IMR-90 (cell line): ENCODE measurements at regions not wholly inside any gene's neighbourhood (a gene's known extent, or its start where the extent isn't known, plus 50 kb on each side); places are given as distances from the start of the nearest gene placed in this dataset.

Source experiments
- ATAC-seq: fragments of 200-7000 bp; cut with Tn5 transposase; 2 replicates; pipeline ENCODE4 v1.9.1; 2020; ENCODE audit warnings: low read depth, mild to moderate bottlenecking, moderate library complexity
- BruUV-seq: library from RNA; stranded (reverse); fragments of 400-500 nt; replicated peaks from 2 replicates; lab custom pipeline; 2021; lab: Mats Ljungman, UMichigan
- CTCF ChIA-PET: fragments of 300-600 bp; formaldehyde crosslinking; extraction: SDS; loops from one replicate; lab custom pipeline; 2021; ENCODE audit warnings: antibody characterized with exemption; lab: Yijun Ruan, JAX
- POLR2A ChIA-PET: fragments of 300-600 bp; sonication (Branson Sonifier 250); formaldehyde crosslinking; loops from one replicate; lab custom pipeline; 2022; ENCODE audit warnings: antibody characterized with exemption; ENCODE audit not compliant: unreplicated experiment; lab: Charles Lee
- DNase-seq: peaks from one replicate; pipeline ENCODE4 v3.0.0; 2013
- H2AFZ ChIP-seq: replicated peaks from 2 replicates; pipeline ENCODE3; 2013; ENCODE audit warnings: low read length, mild to moderate bottlenecking; ENCODE audit not compliant: poor library complexity
- H2AK5ac ChIP-seq: 2 replicates; pipeline ENCODE4 v1.6.1; 2013; ENCODE audit warnings: low read depth, low read length, inconsistent platforms
- H2AK9ac ChIP-seq: replicated peaks from 2 replicates; pipeline ENCODE3; 2013; ENCODE audit warnings: mild to moderate bottlenecking, low read depth, low read length, moderate library complexity; ENCODE audit not compliant: poor library complexity
- H2BK120ac ChIP-seq: 2 replicates; pipeline ENCODE4 v1.6.1; 2013; ENCODE audit warnings: low read depth, low read length, inconsistent platforms
- H2BK15ac ChIP-seq: 3 replicates; pipeline ENCODE4 v1.6.1; 2013; ENCODE audit warnings: low read depth, low read length, inconsistent platforms
- H2BK20ac ChIP-seq: 2 replicates; pipeline ENCODE4 v1.6.1; 2013; ENCODE audit warnings: low read depth, mild to moderate bottlenecking, inconsistent platforms, low read length, moderate library complexity
- H2BK5ac ChIP-seq: 2 replicates; pipeline ENCODE4 v1.6.1; 2013; ENCODE audit warnings: mild to moderate bottlenecking, low read depth, low read length, inconsistent platforms; ENCODE audit not compliant: poor library complexity, severe bottlenecking
- H3K14ac ChIP-seq: replicated peaks from 2 replicates; pipeline ENCODE4 v1.6.1; 2013; ENCODE audit warnings: low read depth, low read length, inconsistent platforms
- H3K18ac ChIP-seq: 2 replicates; pipeline ENCODE4 v1.6.1; 2013; ENCODE audit warnings: low read depth, low read length, control low read depth
- H3K23ac ChIP-seq: 2 replicates; pipeline ENCODE4 v1.6.1; 2013; ENCODE audit warnings: low read depth, low read length, inconsistent platforms
- H3K27ac ChIP-seq: 2 replicates; pipeline ENCODE4 v1.5.1; 2013; ENCODE audit warnings: mild to moderate bottlenecking, control low read depth, low read length; ENCODE audit not compliant: insufficient read depth
- H3K27me3 ChIP-seq: 2 replicates; pipeline ENCODE4 v1.6.1; 2013; ENCODE audit warnings: low read length; ENCODE audit not compliant: control insufficient read depth, insufficient read depth
- H3K36me3 ChIP-seq: 2 replicates; pipeline ENCODE4 v1.6.1; 2013; ENCODE audit warnings: low read length, mixed read lengths; ENCODE audit not compliant: control insufficient read depth, insufficient read depth
- H3K4ac ChIP-seq: 2 replicates; pipeline ENCODE4 v1.6.1; 2013; ENCODE audit warnings: low read depth, low read length, inconsistent platforms
- H3K4me1 ChIP-seq: 2 replicates; pipeline ENCODE4 v1.6.1; 2013; ENCODE audit warnings: low read length, mixed read lengths; ENCODE audit not compliant: control insufficient read depth, insufficient read depth
- H3K4me2 ChIP-seq: 2 replicates; pipeline ENCODE4 v1.6.1; 2013; ENCODE audit warnings: low read depth, mild to moderate bottlenecking, control low read depth, low read length, moderate library complexity
- H3K4me3 ChIP-seq: 2 replicates; pipeline ENCODE4 v1.5.1; 2013; ENCODE audit warnings: low read depth, mild to moderate bottlenecking, control low read depth, low read length, moderate library complexity; ENCODE audit not compliant: insufficient read depth
- H3K56ac ChIP-seq: 2 replicates; pipeline ENCODE4 v1.6.1; 2013; ENCODE audit warnings: low read length, inconsistent platforms; ENCODE audit not compliant: insufficient read depth; ENCODE audit errors: extremely low read depth
- H3K79me1 ChIP-seq, 2 experiments: 2 replicates each; pipeline ENCODE4 v1.6.1; 2013; ENCODE audit warnings: low read length in 2 of 2, inconsistent platforms in 1 of 2, low read depth in 1 of 2
- H3K9ac ChIP-seq: 2 replicates; pipeline ENCODE4 v1.6.1; 2013; ENCODE audit warnings: low read depth, low read length, control low read depth
- H3K9me1 ChIP-seq: 2 replicates; pipeline ENCODE4 v1.6.1; 2013; ENCODE audit warnings: low read length, inconsistent platforms; ENCODE audit not compliant: insufficient read depth
- H3K9me3 ChIP-seq: 2 replicates; pipeline ENCODE4 v1.6.1; 2013; ENCODE audit warnings: low read length; ENCODE audit not compliant: control insufficient read depth, insufficient read depth
- H4K20me1 ChIP-seq: 2 replicates; pipeline ENCODE4 v1.6.1; 2013; ENCODE audit warnings: low read length, inconsistent platforms; ENCODE audit not compliant: insufficient read depth
- H4K5ac ChIP-seq: 2 replicates; pipeline ENCODE4 v1.6.1; 2013; ENCODE audit warnings: mild to moderate bottlenecking, low read depth, low read length, control low read depth
- H4K8ac ChIP-seq, 2 experiments: 2 replicates each; pipeline ENCODE4 v1.6.1; 2013; ENCODE audit warnings: low read depth in 2 of 2, low read length in 2 of 2, control low read depth in 1 of 2, inconsistent platforms in 1 of 2
- H4K91ac ChIP-seq: 2 replicates; pipeline ENCODE4 v1.6.1; 2013; ENCODE audit warnings: low read depth, low read length, inconsistent platforms; ENCODE audit not compliant: insufficient read depth
- CEBPB ChIP-seq: IDR thresholded peaks from 2 replicates; pipeline ENCODE4 v1.6.1; 2012; ENCODE audit warnings: low read depth, low read length, improper control_type of control experiment
- CHD1 ChIP-seq: IDR thresholded peaks from 2 replicates; pipeline ENCODE4 v1.6.1; 2012; ENCODE audit warnings: low read depth, low read length, improper control_type of control experiment
- MAZ ChIP-seq: IDR thresholded peaks from 2 replicates; pipeline ENCODE4 v1.6.1; 2012; ENCODE audit warnings: low read depth, mild to moderate bottlenecking, low read length, improper control_type of control experiment, moderate library complexity, borderline replicate concordance
- NFE2L2 ChIP-seq: fragments of 150-350 bp; IDR thresholded peaks from 2 replicates; pipeline ENCODE4 v1.6.1; 2016; ENCODE audit warnings: low read depth, mild to moderate bottlenecking, low read length
- POLR2A ChIP-seq: IDR thresholded peaks from 2 replicates; pipeline ENCODE4 v1.6.1; 2012; ENCODE audit warnings: mild to moderate bottlenecking, low read depth, low read length
- WGBS, 2 experiments: methylation state at CpG; one replicate each; pipeline versions ENCODE4 v1.1.5 to v1.1.7; 2013; ENCODE audit warnings: missing lambda C conversion rate in 2 of 2; ENCODE audit not compliant: insufficient read length in 1 of 2; ENCODE audit errors: extremely low coverage in 2 of 2; 5-methylcytosine and 5-hydroxymethylcytosine counted together
- dilution Hi-C: fragments of 300-500 bp; cut with HindIII; formaldehyde crosslinking; loops from one replicate; pipeline ENCODE4 v1.14.3; 2018; ENCODE audit warnings: low sequenced_read_pairs; ENCODE audit not compliant: unreplicated experiment
- in situ Hi-C: fragments of 300-500 bp; cut with MboI; formaldehyde crosslinking; loops from 3 replicates; pipeline ENCODE4 v1.14.3; 2019; ENCODE audit warnings: low sequenced_read_pairs, inconsistent platforms, mixed read lengths
- intact Hi-C: fragments of 100-400 bp; cut with micrococcal nuclease; formaldehyde crosslinking; loops from 2 replicates; pipeline ENCODE4 v1.10.0; 2022
- TF ChIP-seq, protein P1 (sequence below): fragments of 150-350 bp; IDR thresholded peaks from 2 replicates; pipeline ENCODE4 v1.6.1; 2017; ENCODE audit warnings: mild to moderate bottlenecking, antibody characterized with exemption, low read length, low read depth
- TF ChIP-seq, protein P2 (sequence below): fragments of 150-350 bp; IDR thresholded peaks from 2 replicates; pipeline ENCODE4 v1.6.1; 2016; ENCODE audit warnings: low read depth, mild to moderate bottlenecking, low read length, moderate library complexity, borderline replicate concordance

DNA sequence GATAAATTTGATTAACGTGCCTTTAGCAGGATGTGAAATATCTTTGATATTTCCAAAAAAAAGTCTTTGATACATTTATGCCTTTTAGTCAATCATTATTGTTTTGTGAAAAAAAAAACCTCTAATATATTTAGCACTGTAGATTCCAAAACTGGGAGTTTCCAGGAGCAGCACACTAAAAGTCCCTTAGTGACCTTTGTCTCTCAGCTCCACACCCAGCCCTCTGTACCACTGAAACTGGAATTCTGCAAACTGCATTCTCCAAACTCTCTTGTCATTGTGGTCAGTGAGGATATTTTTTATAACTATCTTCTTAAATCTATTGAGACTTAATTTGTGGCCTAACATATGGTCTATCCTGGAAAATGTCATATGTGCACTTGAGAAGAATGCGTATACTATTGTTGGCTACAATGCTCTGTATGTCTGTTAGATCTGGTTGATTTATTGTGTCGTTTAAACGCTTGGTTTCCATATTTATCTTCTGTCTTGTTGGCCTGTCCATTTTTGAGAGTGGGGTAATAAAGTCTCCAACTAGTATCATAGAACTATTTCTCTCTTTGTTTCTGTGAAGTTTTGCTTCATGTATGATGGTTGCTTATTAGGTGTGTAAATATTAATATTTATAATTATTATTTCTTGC is 73.2 kb upstream of the CNKSR3 start:
- no peak overlapping the region for H3K9ac ChIP-seq
- H3K4ac ChIP-seq: no peak overlapping the region
- DNase-seq: no peak
- H4K5ac ChIP-seq: no peak overlapping the region
- H4K20me1 ChIP-seq: no peaks in the 10 kb centered on the region
- H2AK5ac ChIP-seq: no peak overlapping the region
- H3K56ac ChIP-seq: no peak overlapping the region
- no CpG with 5 or more reads among the region's 4 CpGs for WGBS, 2 experiments
- H3K27ac ChIP-seq: no peak overlapping the region
- TF ChIP-seq POLR2A (no peak), CHD1 (no peak), NFE2L2 (no peak), CEBPB (no peak), MAZ (no peak)
- TF ChIP-seq, protein P1, sequence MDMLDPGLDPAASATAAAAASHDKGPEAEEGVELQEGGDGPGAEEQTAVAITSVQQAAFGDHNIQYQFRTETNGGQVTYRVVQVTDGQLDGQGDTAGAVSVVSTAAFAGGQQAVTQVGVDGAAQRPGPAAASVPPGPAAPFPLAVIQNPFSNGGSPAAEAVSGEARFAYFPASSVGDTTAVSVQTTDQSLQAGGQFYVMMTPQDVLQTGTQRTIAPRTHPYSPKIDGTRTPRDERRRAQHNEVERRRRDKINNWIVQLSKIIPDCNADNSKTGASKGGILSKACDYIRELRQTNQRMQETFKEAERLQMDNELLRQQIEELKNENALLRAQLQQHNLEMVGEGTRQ: no peak
- TF ChIP-seq, protein P2, sequence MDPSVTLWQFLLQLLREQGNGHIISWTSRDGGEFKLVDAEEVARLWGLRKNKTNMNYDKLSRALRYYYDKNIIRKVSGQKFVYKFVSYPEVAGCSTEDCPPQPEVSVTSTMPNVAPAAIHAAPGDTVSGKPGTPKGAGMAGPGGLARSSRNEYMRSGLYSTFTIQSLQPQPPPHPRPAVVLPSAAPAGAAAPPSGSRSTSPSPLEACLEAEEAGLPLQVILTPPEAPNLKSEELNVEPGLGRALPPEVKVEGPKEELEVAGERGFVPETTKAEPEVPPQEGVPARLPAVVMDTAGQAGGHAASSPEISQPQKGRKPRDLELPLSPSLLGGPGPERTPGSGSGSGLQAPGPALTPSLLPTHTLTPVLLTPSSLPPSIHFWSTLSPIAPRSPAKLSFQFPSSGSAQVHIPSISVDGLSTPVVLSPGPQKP: no peak
- H3K23ac ChIP-seq: no peak overlapping the region
- no peak overlapping the region for H3K4me2 ChIP-seq
- H3K4me1 ChIP-seq: no peaks in the 10 kb centered on the region
- dilution Hi-C loops: no loop called here
- no peak overlapping the region for H3K14ac ChIP-seq
- in situ Hi-C loops: no loop called here
- H2BK15ac ChIP-seq: no peak overlapping the region
- no peak for ATAC-seq
- H4K8ac ChIP-seq: no peak overlapping the region
- BruUV-seq: no TSS peak
- no peaks in the 10 kb centered on the region for H3K9me1 ChIP-seq
- no peak overlapping the region for H3K18ac ChIP-seq
- H3K79me1 ChIP-seq: no peaks in the 10 kb centered on the region
- peaks cover 2% of the 10 kb centered on the region; the same call in 1 of the 2 replicates for H3K9me3 ChIP-seq
- H2BK5ac ChIP-seq: no peak overlapping the region
- no peak overlapping the region for H2BK120ac ChIP-seq
- H2BK20ac ChIP-seq: no peak overlapping the region
- no peak overlapping the region for H3K4me3 ChIP-seq
- H4K91ac ChIP-seq: no peak overlapping the region
- H3K27me3 ChIP-seq: no peaks in the 10 kb centered on the region
- intact Hi-C loops: no loop called here
- ChIA-PET POLR2A (no interaction called here), CTCF (no interaction called here)
- no peak overlapping the region for H2AFZ ChIP-seq
- no peak overlapping the region for H2AK9ac ChIP-seq
- no peaks in the 10 kb centered on the region for H3K36me3 ChIP-seq
